Spleen (tissue), 7 donors: ENCODE measurements at regions not wholly inside any gene's neighbourhood (a gene's known extent, or its start where the extent isn't known, plus 50 kb on each side); places are given as distances from the start of the nearest gene placed in this dataset.

Experiments
- POLR2A ChIP-seq, 3 donors: fragments of 450-650 bp; IDR thresholded peaks; one replicate each; pipeline ENCODE4 v1.5.1; 2017; ENCODE audit warnings: antibody characterized with exemption in 3 of 3, mild to moderate bottlenecking in 1 of 3
- TF ChIP-seq, protein P1 (sequence below), 11 experiments: fragments of 200-600 bp in 7 of 11; fragments of 450-650 bp in 4 of 11; sonication (generic) in 4 of 11; IDR thresholded peaks in 8 of 11; conservative IDR thresholded peaks in 3 of 11; 1 replicate in 7 of 11; 2 replicates in 4 of 11; pipeline versions ENCODE4 v1.4.0 to v1.8.0; 2016 to 2021; ENCODE audit warnings: antibody characterized with exemption in 11 of 11, inconsistent platforms in 4 of 11, mild to moderate bottlenecking in 1 of 11
- donor health status: DM: no; HTN: no; CAD: no; lungs with moderate emphysema.
- donor health status: DM: no; HTN: no; CAD: no.
- donor health status: DM: no; HTN: no; CAD: no.

DNA sequence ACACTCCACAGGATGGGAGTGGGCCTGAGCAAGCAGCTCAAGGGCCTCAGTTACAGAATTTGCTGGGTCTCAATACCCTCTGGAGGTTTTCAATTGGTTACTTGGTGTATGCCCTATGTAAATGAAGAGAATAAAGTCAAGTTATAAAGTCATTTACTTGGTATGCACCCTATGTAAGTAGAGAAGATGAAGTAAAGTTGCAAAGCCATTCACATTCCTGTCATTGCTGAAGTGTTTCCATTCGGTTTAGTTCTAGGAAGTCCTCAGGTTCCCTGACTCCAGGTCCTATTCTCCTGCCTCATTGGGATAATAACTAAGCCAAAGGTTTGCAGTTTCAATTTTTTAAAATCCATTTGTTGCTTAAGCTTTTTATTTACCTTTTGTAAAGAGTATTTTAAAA, 272.6 kb upstream of the NPSR1 start:
- TF ChIP-seq POLR2A (IDR thresholded peaks at IDR 0.05), result no peak
- TF ChIP-seq, protein P1, sequence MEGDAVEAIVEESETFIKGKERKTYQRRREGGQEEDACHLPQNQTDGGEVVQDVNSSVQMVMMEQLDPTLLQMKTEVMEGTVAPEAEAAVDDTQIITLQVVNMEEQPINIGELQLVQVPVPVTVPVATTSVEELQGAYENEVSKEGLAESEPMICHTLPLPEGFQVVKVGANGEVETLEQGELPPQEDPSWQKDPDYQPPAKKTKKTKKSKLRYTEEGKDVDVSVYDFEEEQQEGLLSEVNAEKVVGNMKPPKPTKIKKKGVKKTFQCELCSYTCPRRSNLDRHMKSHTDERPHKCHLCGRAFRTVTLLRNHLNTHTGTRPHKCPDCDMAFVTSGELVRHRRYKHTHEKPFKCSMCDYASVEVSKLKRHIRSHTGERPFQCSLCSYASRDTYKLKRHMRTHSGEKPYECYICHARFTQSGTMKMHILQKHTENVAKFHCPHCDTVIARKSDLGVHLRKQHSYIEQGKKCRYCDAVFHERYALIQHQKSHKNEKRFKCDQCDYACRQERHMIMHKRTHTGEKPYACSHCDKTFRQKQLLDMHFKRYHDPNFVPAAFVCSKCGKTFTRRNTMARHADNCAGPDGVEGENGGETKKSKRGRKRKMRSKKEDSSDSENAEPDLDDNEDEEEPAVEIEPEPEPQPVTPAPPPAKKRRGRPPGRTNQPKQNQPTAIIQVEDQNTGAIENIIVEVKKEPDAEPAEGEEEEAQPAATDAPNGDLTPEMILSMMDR (IDR thresholded peaks at IDR 0.05 in 8 of 11, conservative IDR thresholded peaks at IDR 0.05 in 3 of 11), result no peak
